Neutrophil (primary cell): ENCODE measurements at regions not wholly inside any gene's neighbourhood (a gene's known extent, or its start where the extent isn't known, plus 50 kb on each side); places are given as distances from the start of the nearest gene placed in this dataset.

Experiments used
- H3K27ac ChIP-seq: fragments of 200-600 bp; sonication (generic); 2 replicates; pipeline ENCODE4 v1.5.1; 2016; ENCODE audit warnings: mild to moderate bottlenecking, moderate library complexity
- H3K27me3 ChIP-seq: fragments of 200-600 bp; sonication (generic); 2 replicates; pipeline ENCODE4 v1.6.0; 2016; ENCODE audit warnings: mild to moderate bottlenecking
- H3K36me3 ChIP-seq: fragments of 200-600 bp; sonication (generic); 2 replicates; pipeline ENCODE4 v1.5.1; 2017
- H3K4me1 ChIP-seq, 2 experiments: fragments of 200-600 bp in 1 of 2; sonication (generic) in 1 of 2; 1 replicate in 1 of 2; 2 replicates in 1 of 2; pipeline versions ENCODE4 v1.5.1 to v1.6.1; 2013 to 2016; ENCODE audit warnings: low read depth in 1 of 2, low read length in 1 of 2, mild to moderate bottlenecking in 1 of 2, moderate library complexity in 1 of 2; ENCODE audit not compliant: control insufficient read depth in 1 of 2, insufficient read depth in 1 of 2
- H3K4me3 ChIP-seq, 2 experiments: fragments of 200-600 bp in 1 of 2; sonication (generic) in 1 of 2; 1 replicate in 1 of 2; 2 replicates in 1 of 2; pipeline ENCODE4 v1.5.1; 2013 to 2016; ENCODE audit warnings: low read depth in 1 of 2, low read length in 1 of 2, mild to moderate bottlenecking in 1 of 2, moderate library complexity in 1 of 2
- H3K9me3 ChIP-seq: fragments of 200-600 bp; sonication (generic); 2 replicates; pipeline ENCODE4 v1.5.1; 2016
- TF ChIP-seq, protein P1 (sequence below): fragments of 200-600 bp; sonication (generic); IDR thresholded peaks from 2 replicates; pipeline ENCODE4 v1.5.1; 2016; ENCODE audit warnings: antibody characterized with exemption

DNA sequence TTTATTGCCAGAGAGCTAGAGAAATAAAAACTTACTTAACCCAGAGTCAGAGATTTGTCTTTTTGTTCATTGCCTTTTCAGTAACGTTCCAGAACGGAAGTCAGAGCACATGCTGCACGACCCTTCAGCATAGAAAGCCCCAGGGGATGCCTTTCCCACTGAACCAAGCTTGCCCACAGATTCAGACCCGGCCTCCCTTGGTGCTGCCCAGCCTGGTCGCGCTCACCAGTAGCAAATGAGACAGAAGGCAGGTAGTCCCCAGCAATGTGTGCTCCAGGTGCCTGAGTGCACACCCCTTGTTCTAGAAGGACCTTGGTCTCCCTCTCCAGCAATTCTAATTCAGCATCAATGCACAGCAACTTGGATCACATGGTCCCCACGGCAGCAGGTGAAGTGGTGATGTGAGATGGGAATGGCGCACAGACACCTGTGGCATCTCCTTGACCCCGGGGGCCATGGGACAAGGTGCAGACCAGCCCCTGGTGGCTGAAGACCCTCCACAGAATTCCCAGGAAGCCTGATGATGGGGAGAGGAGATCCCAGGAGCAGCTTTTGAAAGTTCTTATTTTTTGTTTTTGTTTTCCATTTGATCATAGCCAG is 91.8 kb upstream of the IQSEC1 start:
- TF ChIP-seq, protein P1, sequence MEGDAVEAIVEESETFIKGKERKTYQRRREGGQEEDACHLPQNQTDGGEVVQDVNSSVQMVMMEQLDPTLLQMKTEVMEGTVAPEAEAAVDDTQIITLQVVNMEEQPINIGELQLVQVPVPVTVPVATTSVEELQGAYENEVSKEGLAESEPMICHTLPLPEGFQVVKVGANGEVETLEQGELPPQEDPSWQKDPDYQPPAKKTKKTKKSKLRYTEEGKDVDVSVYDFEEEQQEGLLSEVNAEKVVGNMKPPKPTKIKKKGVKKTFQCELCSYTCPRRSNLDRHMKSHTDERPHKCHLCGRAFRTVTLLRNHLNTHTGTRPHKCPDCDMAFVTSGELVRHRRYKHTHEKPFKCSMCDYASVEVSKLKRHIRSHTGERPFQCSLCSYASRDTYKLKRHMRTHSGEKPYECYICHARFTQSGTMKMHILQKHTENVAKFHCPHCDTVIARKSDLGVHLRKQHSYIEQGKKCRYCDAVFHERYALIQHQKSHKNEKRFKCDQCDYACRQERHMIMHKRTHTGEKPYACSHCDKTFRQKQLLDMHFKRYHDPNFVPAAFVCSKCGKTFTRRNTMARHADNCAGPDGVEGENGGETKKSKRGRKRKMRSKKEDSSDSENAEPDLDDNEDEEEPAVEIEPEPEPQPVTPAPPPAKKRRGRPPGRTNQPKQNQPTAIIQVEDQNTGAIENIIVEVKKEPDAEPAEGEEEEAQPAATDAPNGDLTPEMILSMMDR = no peak
- no peaks in the 10 kb centered on the region for H3K4me1 ChIP-seq
- H3K4me3 ChIP-seq = no peak overlapping the region
- H3K9me3 ChIP-seq = no peaks in the 10 kb centered on the region
- no peaks in the 10 kb centered on the region for H3K36me3 ChIP-seq
- no peaks in the 10 kb centered on the region for H3K27me3 ChIP-seq
- H3K27ac ChIP-seq = no peak overlapping the region

DNA sequence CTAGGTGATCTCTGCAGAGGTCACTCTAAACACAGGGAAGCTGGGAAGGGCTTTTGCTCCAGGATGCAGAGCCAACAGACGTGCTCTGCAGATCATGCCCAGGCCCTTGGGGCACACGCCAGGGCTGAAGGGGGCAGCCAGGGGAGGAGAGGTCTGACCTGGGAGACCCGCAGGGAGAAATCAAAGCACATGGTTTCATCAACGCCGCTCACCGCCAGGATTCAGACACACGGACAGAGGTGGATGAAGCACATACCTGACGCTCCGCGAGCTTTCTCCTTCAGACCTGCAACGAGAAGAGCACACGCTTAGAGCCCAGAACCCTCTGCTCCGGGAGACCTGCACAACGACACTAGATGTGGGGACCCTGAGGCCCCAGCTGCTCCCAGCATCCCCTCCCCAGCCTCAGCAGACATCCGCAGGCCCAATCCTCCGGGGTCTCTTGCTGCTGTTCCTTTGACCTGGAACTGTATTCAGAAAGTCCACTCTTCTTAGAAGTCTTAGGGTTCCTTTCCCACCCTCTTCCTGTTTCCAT is 90.7 kb upstream of the IQSEC1 start:
- Histone ChIP-seq H3K9me3 (no peaks in the 10 kb centered on the region), H3K27me3 (no peaks in the 10 kb centered on the region), H3K36me3 (no peaks in the 10 kb centered on the region), H3K4me1 (no peaks in the 10 kb centered on the region), H3K27ac (no peak overlapping the region), H3K4me3 (no peak overlapping the region)
- TF ChIP-seq, protein P1 = no peak

DNA sequence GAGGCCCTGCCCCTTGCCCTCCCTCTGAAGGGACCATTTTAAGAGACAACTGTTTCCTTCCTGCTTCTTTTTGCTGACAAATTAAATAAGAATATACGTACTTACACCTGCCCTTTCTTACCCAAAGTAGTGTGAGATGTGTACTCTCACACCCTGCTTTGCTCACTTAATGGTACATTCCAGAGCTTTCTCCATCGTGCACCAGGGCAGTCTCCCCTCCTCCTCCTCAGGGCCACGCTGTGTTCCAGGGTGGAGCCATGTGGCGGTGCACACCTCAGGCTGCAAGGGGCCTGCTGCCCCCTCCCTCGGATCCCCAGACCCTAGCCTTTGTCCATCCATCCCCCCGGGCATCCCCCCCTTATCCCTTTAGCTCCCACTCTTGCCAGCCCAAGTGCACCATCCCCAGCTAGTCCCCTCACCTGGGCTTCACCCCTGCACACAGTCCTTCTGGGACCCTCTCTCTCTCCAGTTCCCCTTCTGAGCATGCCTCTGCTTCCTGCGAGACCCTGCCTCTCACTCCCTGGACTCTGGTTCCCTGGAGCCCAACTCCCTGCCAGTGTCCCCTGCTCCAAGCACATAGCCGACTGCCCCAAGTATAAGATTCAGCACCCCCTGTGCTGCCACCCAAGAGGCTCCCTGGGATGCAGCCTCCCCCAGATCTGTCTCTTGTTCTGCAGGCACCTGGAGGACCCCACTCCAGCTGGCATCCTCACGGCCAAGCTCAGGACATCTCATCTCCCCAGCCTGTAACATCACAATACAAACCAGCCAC is 89.5 kb upstream of the IQSEC1 start:
- Histone ChIP-seq H3K4me1 (no peaks in the 10 kb centered on the region), H3K27ac (no peak overlapping the region), H3K27me3 (no peaks in the 10 kb centered on the region), H3K4me3 (no peak overlapping the region), H3K36me3 (no peaks in the 10 kb centered on the region), H3K9me3 (no peaks in the 10 kb centered on the region)
- TF ChIP-seq, protein P1 = no peak

DNA sequence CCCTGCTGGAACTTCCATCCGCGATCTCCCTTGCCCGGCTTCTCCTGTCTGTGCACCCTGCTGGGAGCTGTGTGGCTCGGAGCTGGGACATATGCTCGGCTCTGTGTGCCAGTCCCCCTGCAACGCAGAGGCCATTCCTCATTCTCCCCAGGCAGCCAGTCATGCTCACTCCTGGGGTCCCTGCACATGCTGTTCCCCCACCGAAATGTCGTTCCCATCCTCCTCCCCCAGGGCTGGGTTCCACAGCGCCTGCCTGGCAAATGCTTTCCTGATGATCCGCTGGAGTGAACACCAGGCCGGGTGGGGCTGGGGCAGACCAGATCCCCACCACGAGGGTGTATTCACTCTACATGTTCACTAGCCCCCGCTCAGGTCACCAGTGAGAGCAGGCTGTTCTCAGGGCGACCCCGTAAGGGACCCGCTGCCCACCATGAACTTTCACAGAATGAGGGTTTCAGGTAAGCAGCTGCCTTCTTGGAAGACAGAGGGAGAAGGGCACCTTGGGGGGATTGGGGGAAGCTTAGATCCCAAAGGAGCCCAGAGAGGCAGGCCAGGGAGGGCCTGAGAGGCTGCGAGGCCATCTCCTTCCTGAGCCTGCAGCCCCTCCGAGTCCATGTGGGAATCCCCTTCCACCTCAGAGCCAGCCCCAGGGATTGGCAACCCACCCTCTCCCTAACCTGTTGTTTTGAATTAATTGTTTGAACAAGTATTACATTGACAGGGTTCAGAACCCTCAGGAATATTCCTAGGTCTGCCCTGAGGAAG is 88.7 kb upstream of the IQSEC1 start:
- Histone ChIP-seq H3K27me3 (no peaks in the 10 kb centered on the region), H3K36me3 (no peaks in the 10 kb centered on the region)
- TF ChIP-seq, protein P1 = no peak

DNA sequence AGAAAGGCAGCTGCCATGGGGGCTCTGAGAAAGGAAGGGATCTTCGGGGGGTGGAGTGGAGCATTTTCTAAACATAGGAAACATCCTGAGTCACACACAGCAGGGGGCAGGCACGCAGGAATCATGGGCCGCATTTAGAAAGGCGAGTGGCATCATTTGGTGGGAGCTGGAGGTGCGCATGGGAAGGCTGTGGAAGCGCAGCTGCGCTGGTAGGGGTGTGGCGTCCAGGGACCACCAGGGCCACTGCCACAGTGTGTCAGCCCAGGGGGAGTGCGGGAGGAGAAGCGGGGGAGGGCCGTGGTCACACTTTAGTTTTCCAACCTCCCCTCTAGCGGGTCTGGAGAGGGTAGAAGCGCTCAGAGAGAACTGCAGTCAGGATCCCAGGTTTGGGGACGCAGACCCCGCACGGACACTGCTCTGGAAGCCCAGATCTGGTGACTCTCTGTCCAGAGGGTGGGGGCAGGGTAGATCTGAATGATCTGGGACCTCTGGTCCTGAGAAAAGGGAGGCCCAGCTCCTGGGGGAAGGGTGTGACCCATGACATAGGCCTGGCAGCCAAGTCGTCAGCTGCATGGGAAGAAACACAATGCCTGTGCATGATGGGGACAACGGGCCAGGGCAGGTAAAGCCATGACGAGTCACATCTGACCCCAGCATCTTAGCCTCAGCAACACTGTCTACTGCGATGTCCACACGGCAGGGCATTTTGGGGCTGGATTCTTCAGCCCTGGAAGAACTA is 88.0 kb upstream of the IQSEC1 start:
- H3K4me3 ChIP-seq = no peak overlapping the region
- H3K9me3 ChIP-seq = no peaks in the 10 kb centered on the region
- H3K4me1 ChIP-seq = no peaks in the 10 kb centered on the region
- H3K36me3 ChIP-seq = no peaks in the 10 kb centered on the region
- no peaks in the 10 kb centered on the region for H3K27me3 ChIP-seq
- TF ChIP-seq, protein P1 = no peak
- H3K27ac ChIP-seq = no peak overlapping the region

More for the DNA sequence above, 88.7 kb upstream of the IQSEC1 start:
- no peaks in the 10 kb centered on the region for H3K9me3 ChIP-seq
- no peak overlapping the region for H3K27ac ChIP-seq
- H3K4me3 ChIP-seq = no peak overlapping the region
- no peaks in the 10 kb centered on the region for H3K4me1 ChIP-seq
